ENCODE measurements at regions not wholly inside any gene's neighbourhood (a gene's known extent, or its start where the extent isn't known, plus 50 kb on each side); places are given as distances from the start of the nearest gene placed in this dataset.

- no peak for TF ChIP-seq CTCF (IDR thresholded peaks at IDR 0.05; ENCODE audit: insufficient read depth in 1 of 2, low read depth in 1 of 2, low read length in 1 of 2, severe bottlenecking in 1 of 2, unreplicated experiment in 1 of 2)
- Mint-ChIP-seq H3K4me3 (ENCODE audit: unreplicated experiment) (no peak overlapping the region), H3K9me3 (ENCODE audit: unreplicated experiment) (no peaks in the 10 kb centered on the region), H3K27me3 (ENCODE audit: insufficient read depth, unreplicated experiment) (no peaks in the 10 kb centered on the region), H3K4me1 (ENCODE audit: low read depth, unreplicated experiment) (peaks cover 6% of the 10 kb centered on the region), H3K36me3 (ENCODE audit: insufficient read depth, unreplicated experiment) (no peaks in the 10 kb centered on the region), H3K27ac (ENCODE audit: unreplicated experiment) (no peak overlapping the region)
- CTCF ChIA-PET: no interaction called here
- peaks cover 9% of the 10 kb centered on the region; the same call in 1 of the 2 replicates for H3K4me1 ChIP-seq
- BruUV-seq (replicated peaks): no TSS peak
- DNase-seq: no peak
- H3K27me3 ChIP-seq (replicated peaks; ENCODE audit: control insufficient read depth, insufficient read depth, low read length): no peaks in the 10 kb centered on the region
- POLR2A ChIA-PET: no interaction called here
- no peak overlapping the region for H3K4me3 ChIP-seq (ENCODE audit: low read depth, low read length)
- no peaks in the 10 kb centered on the region for H3K36me3 ChIP-seq (ENCODE audit: control insufficient read depth, insufficient read depth, low read length)
- intact Hi-C loops (cut with micrococcal nuclease; ENCODE audit: unreplicated experiment): no loop called here
- H3K9me3 ChIP-seq: 0 out of 2 replicates have a peak, but pooled peaks cover 2% of the 10 kb centered on the region
Measured at GRCh38 chr2:8435608-8436007, 246.2 kb upstream of the ID2 start.

- H3K27ac Mint-ChIP-seq (ENCODE audit: unreplicated experiment): no peak overlapping the region
- no peaks in the 10 kb centered on the region for H3K27me3 Mint-ChIP-seq (ENCODE audit: insufficient read depth, unreplicated experiment)
- Histone ChIP-seq H3K4me3 (ENCODE audit: low read depth, low read length) (no peak overlapping the region), H3K9me3 (0 out of 2 replicates have a peak, but pooled peaks cover 2% of the 10 kb centered on the region), H3K27me3 (replicated peaks; ENCODE audit: control insufficient read depth, insufficient read depth, low read length) (no peaks in the 10 kb centered on the region), H3K4me1 (peaks cover 9% of the 10 kb centered on the region; the same call in 1 of the 2 replicates), H3K36me3 (ENCODE audit: control insufficient read depth, insufficient read depth, low read length) (no peaks in the 10 kb centered on the region)
- no peak overlapping the region for H3K4me3 Mint-ChIP-seq (ENCODE audit: unreplicated experiment)
- BruUV-seq (replicated peaks): no TSS peak
- no peak for TF ChIP-seq CTCF (IDR thresholded peaks at IDR 0.05; ENCODE audit: insufficient read depth in 1 of 2, low read depth in 1 of 2, low read length in 1 of 2, severe bottlenecking in 1 of 2, unreplicated experiment in 1 of 2)
- H3K4me1 Mint-ChIP-seq (ENCODE audit: low read depth, unreplicated experiment): peaks cover 6% of the 10 kb centered on the region
- intact Hi-C loops (cut with micrococcal nuclease; ENCODE audit: unreplicated experiment): no loop called here
- ChIA-PET CTCF (no interaction called here), POLR2A (no interaction called here)
- H3K9me3 Mint-ChIP-seq (ENCODE audit: unreplicated experiment): no peaks in the 10 kb centered on the region
- DNase-seq: peak in 1 of 2 experiments; percentile 22
- H3K36me3 Mint-ChIP-seq (ENCODE audit: insufficient read depth, unreplicated experiment): no peaks in the 10 kb centered on the region
Measured at GRCh38 chr2:8436585-8436984, 245.3 kb upstream of the ID2 start.

- no peak overlapping the region for H3K4me3 ChIP-seq (ENCODE audit: low read depth, low read length)
- intact Hi-C loops (cut with micrococcal nuclease; ENCODE audit: unreplicated experiment): no loop called here
- H3K27me3 ChIP-seq (replicated peaks; ENCODE audit: control insufficient read depth, insufficient read depth, low read length): no peaks in the 10 kb centered on the region
- BruUV-seq (replicated peaks): no TSS peak
- DNase-seq: peak in 1 of 2 experiments; percentile 16
- Mint-ChIP-seq H3K27ac (ENCODE audit: unreplicated experiment) (no peak overlapping the region), H3K36me3 (ENCODE audit: insufficient read depth, unreplicated experiment) (no peaks in the 10 kb centered on the region), H3K27me3 (ENCODE audit: insufficient read depth, unreplicated experiment) (no peaks in the 10 kb centered on the region), H3K9me3 (ENCODE audit: unreplicated experiment) (no peaks in the 10 kb centered on the region), H3K4me1 (ENCODE audit: low read depth, unreplicated experiment) (peaks cover 6% of the 10 kb centered on the region), H3K4me3 (ENCODE audit: unreplicated experiment) (no peak overlapping the region)
- 0 out of 2 replicates have a peak, but pooled peaks cover 2% of the 10 kb centered on the region for H3K9me3 ChIP-seq
- TF ChIP-seq CTCF (IDR thresholded peaks at IDR 0.05; ENCODE audit: insufficient read depth in 1 of 2, low read depth in 1 of 2, low read length in 1 of 2, severe bottlenecking in 1 of 2, unreplicated experiment in 1 of 2): no peak
- CTCF ChIA-PET: no interaction called here
- H3K36me3 ChIP-seq (ENCODE audit: control insufficient read depth, insufficient read depth, low read length): no peaks in the 10 kb centered on the region
- peaks cover 9% of the 10 kb centered on the region; the same call in 1 of the 2 replicates for H3K4me1 ChIP-seq
- POLR2A ChIA-PET: no interaction called here
Measured at GRCh38 chr2:8437228-8437948, 244.5 kb upstream of the ID2 start.

Measured in Caco-2 (cell line).